ENCODE measurements at regions not wholly inside any gene's neighbourhood (a gene's known extent, or its start where the extent isn't known, plus 50 kb on each side); places are given as distances from the start of the nearest gene placed in this dataset.

- H3K4ac ChIP-seq (ENCODE audit: low read depth, low read length): no peak overlapping the region
- no peak overlapping the region for H2BK15ac ChIP-seq (replicated peaks; ENCODE audit: low read depth)
- H3K18ac ChIP-seq (ENCODE audit: low read length): no peak overlapping the region
- no peak overlapping the region for H4K8ac ChIP-seq (ENCODE audit: low read depth, low read length)
- H3K27me3 ChIP-seq (ENCODE audit: insufficient read depth, low read length, poor library complexity): no peaks in the 10 kb centered on the region
- H3K36me3 ChIP-seq (ENCODE audit: control insufficient read depth, insufficient read depth, low read length): no peaks in the 10 kb centered on the region
- H2AK5ac ChIP-seq (ENCODE audit: low read length): no peak overlapping the region
- no peak overlapping the region for H3K4me3 ChIP-seq (ENCODE audit: low read length)
- no peak overlapping the region for H2BK5ac ChIP-seq (ENCODE audit: low read length)
- H3K23ac ChIP-seq (ENCODE audit: low read length): no peak overlapping the region
- no peak overlapping the region for H3K27ac ChIP-seq (ENCODE audit: low read depth, low read length)
- H3K4me2 ChIP-seq (ENCODE audit: low read length): no peak overlapping the region
- H2BK120ac ChIP-seq (ENCODE audit: low read depth, low read length): no peak overlapping the region
- H4K5ac ChIP-seq (ENCODE audit: low read length): no peak overlapping the region
- WGBS (ENCODE audit: extremely low coverage, insufficient coverage, low lambda C conversion rate): no CpG with 5 or more reads among the region's 8 CpGs
- no peaks in the 10 kb centered on the region for H3K79me2 ChIP-seq (ENCODE audit: control insufficient read depth, insufficient read depth, low read length)
- peaks cover 2% of the 10 kb centered on the region for H3K4me1 ChIP-seq (ENCODE audit: control insufficient read depth, low read depth, low read length)
- no peaks in the 10 kb centered on the region for H3K79me1 ChIP-seq (ENCODE audit: low read length)
- no peak overlapping the region for H3K56ac ChIP-seq (ENCODE audit: low read length)
- no peak for DNase-seq
- no peak overlapping the region for H3K9ac ChIP-seq (ENCODE audit: low read length)
Measured at GRCh38 chr13:22062478-22063205, 391.8 kb downstream of the FGF9 start.

GRCh38 chr13:22063416-22064124 is 392.7 kb downstream of the FGF9 start:
- Histone ChIP-seq H3K9ac (ENCODE audit: low read length) (no peak overlapping the region), H3K4ac (ENCODE audit: low read depth, low read length) (no peak overlapping the region), H3K27ac (ENCODE audit: low read depth, low read length) (no peak overlapping the region), H3K23ac (ENCODE audit: low read length) (no peak overlapping the region), H2BK5ac (ENCODE audit: low read length) (no peak overlapping the region), H3K36me3 (ENCODE audit: control insufficient read depth, insufficient read depth, low read length) (no peaks in the 10 kb centered on the region), H3K4me2 (ENCODE audit: low read length) (no peak overlapping the region), H3K79me1 (ENCODE audit: low read length) (no peaks in the 10 kb centered on the region), H2BK15ac (replicated peaks; ENCODE audit: low read depth) (no peak overlapping the region), H3K27me3 (ENCODE audit: insufficient read depth, low read length, poor library complexity) (no peaks in the 10 kb centered on the region), H4K8ac (ENCODE audit: low read depth, low read length) (no peak overlapping the region), H3K79me2 (ENCODE audit: control insufficient read depth, insufficient read depth, low read length) (no peaks in the 10 kb centered on the region), H3K18ac (ENCODE audit: low read length) (no peak overlapping the region), H2AK5ac (ENCODE audit: low read length) (no peak overlapping the region), H3K4me1 (ENCODE audit: control insufficient read depth, low read depth, low read length) (peaks cover 2% of the 10 kb centered on the region), H2BK120ac (ENCODE audit: low read depth, low read length) (no peak overlapping the region), H3K4me3 (ENCODE audit: low read length) (no peak overlapping the region), H3K56ac (ENCODE audit: low read length) (no peak overlapping the region), H4K5ac (ENCODE audit: low read length) (no peak overlapping the region)
- WGBS (ENCODE audit: extremely low coverage, insufficient coverage, low lambda C conversion rate): no CpG with 5 or more reads among the region's 23 CpGs
- DNase-seq: no peak

DNA sequence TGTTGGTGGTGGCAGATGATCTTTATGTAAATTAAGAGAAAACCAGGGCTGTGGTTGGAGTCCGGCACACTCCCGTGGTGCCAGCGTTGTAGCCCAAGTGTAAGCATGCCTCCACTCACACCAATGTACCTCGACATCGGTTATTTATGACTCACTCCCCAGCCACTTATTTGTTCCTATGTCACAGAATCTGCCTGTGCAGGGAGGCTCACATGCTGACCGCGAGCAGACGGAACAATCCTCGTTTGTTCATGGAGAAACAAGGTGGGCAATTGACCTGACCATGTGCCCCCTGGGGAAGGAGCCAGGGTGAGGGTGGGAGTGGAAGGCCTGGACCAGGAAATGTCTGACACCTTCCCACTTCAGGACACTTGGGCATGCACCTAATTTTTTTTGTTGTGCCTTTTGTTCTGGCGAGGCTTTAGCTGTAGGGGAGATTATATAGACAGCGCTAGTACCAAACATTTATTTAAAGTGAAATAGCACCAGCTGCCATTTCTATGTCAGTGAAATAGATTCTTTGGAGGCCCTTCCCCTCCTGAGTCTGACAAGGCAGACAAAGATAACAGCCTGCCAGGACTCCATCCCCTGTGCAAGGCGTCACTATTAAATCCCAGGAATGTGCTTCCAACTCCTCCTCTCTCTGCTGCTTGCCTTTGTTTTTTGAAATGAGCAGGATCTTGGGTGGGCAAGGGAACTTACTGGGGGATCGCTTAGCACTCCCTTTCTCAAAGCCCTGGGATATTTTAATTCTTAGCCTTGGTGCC is 394.2 kb downstream of the FGF9 start:
- no peak overlapping the region for H4K5ac ChIP-seq (ENCODE audit: low read length)
- H2BK15ac ChIP-seq (replicated peaks; ENCODE audit: low read depth): no peak overlapping the region
- no peak overlapping the region for H2BK5ac ChIP-seq (ENCODE audit: low read length)
- H2BK120ac ChIP-seq (ENCODE audit: low read depth, low read length): no peak overlapping the region
- peaks cover 2% of the 10 kb centered on the region for H3K4me1 ChIP-seq (ENCODE audit: control insufficient read depth, low read depth, low read length)
- no peak overlapping the region for H3K9ac ChIP-seq (ENCODE audit: low read length)
- no peak overlapping the region for H3K23ac ChIP-seq (ENCODE audit: low read length)
- H3K56ac ChIP-seq (ENCODE audit: low read length): no peak overlapping the region
- H3K4me3 ChIP-seq (ENCODE audit: low read length): no peak overlapping the region
- H3K27me3 ChIP-seq (ENCODE audit: insufficient read depth, low read length, poor library complexity): no peaks in the 10 kb centered on the region
- H3K18ac ChIP-seq (ENCODE audit: low read length): no peak overlapping the region
- H3K27ac ChIP-seq (ENCODE audit: low read depth, low read length): no peak overlapping the region
- WGBS (ENCODE audit: extremely low coverage, insufficient coverage, low lambda C conversion rate): no CpG with 5 or more reads among the region's 13 CpGs
- H3K4ac ChIP-seq (ENCODE audit: low read depth, low read length): no peak overlapping the region
- H2AK5ac ChIP-seq (ENCODE audit: low read length): peak overlapping the region; percentile 7
- H3K79me2 ChIP-seq (ENCODE audit: control insufficient read depth, insufficient read depth, low read length): no peaks in the 10 kb centered on the region
- H4K8ac ChIP-seq (ENCODE audit: low read depth, low read length): no peak overlapping the region
- H3K79me1 ChIP-seq (ENCODE audit: low read length): no peaks in the 10 kb centered on the region
- DNase-seq: peak; percentile 64
- H3K36me3 ChIP-seq (ENCODE audit: control insufficient read depth, insufficient read depth, low read length): no peaks in the 10 kb centered on the region
- H3K4me2 ChIP-seq (ENCODE audit: low read length): no peak overlapping the region

DNA sequence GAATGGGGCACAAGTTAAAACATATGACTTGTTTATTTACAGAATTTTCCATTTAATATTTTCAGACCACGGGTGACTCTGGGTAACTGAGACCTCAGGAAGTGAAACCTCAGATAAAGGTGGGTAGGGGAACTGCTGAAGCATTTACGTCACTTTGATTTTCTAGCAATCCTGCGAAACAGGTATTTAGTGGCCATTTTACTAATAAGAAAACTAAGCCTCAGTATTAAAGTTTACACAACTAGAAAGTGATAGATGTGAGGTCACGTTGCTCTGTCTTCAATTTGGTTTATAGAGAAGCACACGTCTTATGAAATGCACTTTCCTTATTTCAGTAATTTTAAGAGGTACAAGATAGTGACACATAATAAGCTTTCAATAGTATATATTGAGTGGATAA is 402.8 kb downstream of the FGF9 start:
- Histone ChIP-seq H3K36me3 (ENCODE audit: control insufficient read depth, insufficient read depth, low read length) (no peaks in the 10 kb centered on the region), H2AK5ac (ENCODE audit: low read length) (no peak overlapping the region), H2BK5ac (ENCODE audit: low read length) (no peak overlapping the region), H3K23ac (ENCODE audit: low read length) (no peak overlapping the region), H3K27me3 (ENCODE audit: insufficient read depth, low read length, poor library complexity) (no peaks in the 10 kb centered on the region), H3K79me1 (ENCODE audit: low read length) (no peaks in the 10 kb centered on the region), H2BK15ac (replicated peaks; ENCODE audit: low read depth) (no peak overlapping the region), H3K18ac (ENCODE audit: low read length) (no peak overlapping the region), H3K4ac (ENCODE audit: low read depth, low read length) (no peak overlapping the region), H4K8ac (ENCODE audit: low read depth, low read length) (no peak overlapping the region), H3K4me1 (ENCODE audit: control insufficient read depth, low read depth, low read length) (no peaks in the 10 kb centered on the region), H2BK120ac (ENCODE audit: low read depth, low read length) (no peak overlapping the region), H3K27ac (ENCODE audit: low read depth, low read length) (no peak overlapping the region), H3K79me2 (ENCODE audit: control insufficient read depth, insufficient read depth, low read length) (no peaks in the 10 kb centered on the region), H3K56ac (ENCODE audit: low read length) (no peak overlapping the region), H3K4me2 (ENCODE audit: low read length) (no peak overlapping the region), H4K5ac (ENCODE audit: low read length) (no peak overlapping the region), H3K9ac (ENCODE audit: low read length) (no peak overlapping the region), H3K4me3 (ENCODE audit: low read length) (no peak overlapping the region)
- no CpG with 5 or more reads among the region's 5 CpGs for WGBS (ENCODE audit: extremely low coverage, insufficient coverage, low lambda C conversion rate)
- DNase-seq: no peak

- Histone ChIP-seq H2BK15ac (replicated peaks; ENCODE audit: low read depth) (no peak overlapping the region), H3K4me1 (ENCODE audit: control insufficient read depth, low read depth, low read length) (no peaks in the 10 kb centered on the region), H3K79me2 (ENCODE audit: control insufficient read depth, insufficient read depth, low read length) (no peaks in the 10 kb centered on the region), H3K56ac (ENCODE audit: low read length) (no peak overlapping the region), H2BK120ac (ENCODE audit: low read depth, low read length) (no peak overlapping the region), H3K27ac (ENCODE audit: low read depth, low read length) (no peak overlapping the region), H3K4me2 (ENCODE audit: low read length) (no peak overlapping the region), H3K36me3 (ENCODE audit: control insufficient read depth, insufficient read depth, low read length) (no peaks in the 10 kb centered on the region), H3K9ac (ENCODE audit: low read length) (no peak overlapping the region), H4K5ac (ENCODE audit: low read length) (no peak overlapping the region), H3K23ac (ENCODE audit: low read length) (no peak overlapping the region), H4K8ac (ENCODE audit: low read depth, low read length) (no peak overlapping the region), H3K27me3 (ENCODE audit: insufficient read depth, low read length, poor library complexity) (no peaks in the 10 kb centered on the region), H2AK5ac (ENCODE audit: low read length) (no peak overlapping the region), H3K79me1 (ENCODE audit: low read length) (no peaks in the 10 kb centered on the region), H3K18ac (ENCODE audit: low read length) (no peak overlapping the region), H3K4me3 (ENCODE audit: low read length) (no peak overlapping the region), H2BK5ac (ENCODE audit: low read length) (no peak overlapping the region), H3K4ac (ENCODE audit: low read depth, low read length) (no peak overlapping the region)
- DNase-seq: no peak
Measured at GRCh38 chr13:22074403-22074802, 403.5 kb downstream of the FGF9 start.
